ENCODE measurements at regions not wholly inside any gene's neighbourhood (a gene's known extent, or its start where the extent isn't known, plus 50 kb on each side); places are given as distances from the start of the nearest gene placed in this dataset.
A peak's percentile ranks its signal among the peaks of the same experiment; 100 is the strongest.

- no peaks in the 10 kb centered on the region for H3K36me3 Mint-ChIP-seq (ENCODE audit: insufficient read depth)
- no peak overlapping the region for H3K27ac Mint-ChIP-seq (ENCODE audit: low read depth)
- H3K9me3 Mint-ChIP-seq = no peaks in the 10 kb centered on the region
- no peak for DNase-seq (ENCODE audit: low spot score in 2 of 2)
- ATAC-seq (replicated peaks; ENCODE audit: extremely low read depth, poor library complexity, severe bottlenecking) = no peak
- H3K27me3 Mint-ChIP-seq = peaks cover 27% of the 10 kb centered on the region
- no peak overlapping the region for H3K4me3 Mint-ChIP-seq
- no peaks in the 10 kb centered on the region for H3K4me1 Mint-ChIP-seq
Measured at GRCh38 chr16:26658915-26659314, 407.8 kb upstream of the C16orf82 start.

- H3K36me3 Mint-ChIP-seq (ENCODE audit: insufficient read depth) = no peaks in the 10 kb centered on the region
- no peak overlapping the region for H3K4me3 Mint-ChIP-seq
- H3K9me3 Mint-ChIP-seq = no peaks in the 10 kb centered on the region
- H3K27me3 Mint-ChIP-seq = peaks cover 25% of the 10 kb centered on the region
- peaks cover 5% of the 10 kb centered on the region for H3K4me1 Mint-ChIP-seq
- no peak overlapping the region for H3K27ac Mint-ChIP-seq (ENCODE audit: low read depth)
- DNase-seq (ENCODE audit: low spot score in 2 of 2) (no peak), ATAC-seq (replicated peaks; ENCODE audit: extremely low read depth, poor library complexity, severe bottlenecking) (no peak)
Measured at GRCh38 chr16:26664086-26664485, 402.6 kb upstream of the C16orf82 start.

- no peaks in the 10 kb centered on the region for H3K36me3 Mint-ChIP-seq (ENCODE audit: insufficient read depth)
- DNase-seq (ENCODE audit: low spot score in 2 of 2) (no peak), ATAC-seq (replicated peaks; ENCODE audit: extremely low read depth, poor library complexity, severe bottlenecking) (no peak)
- H3K4me1 Mint-ChIP-seq = peaks cover 5% of the 10 kb centered on the region
- H3K27ac Mint-ChIP-seq (ENCODE audit: low read depth) = no peak overlapping the region
- H3K27me3 Mint-ChIP-seq = peaks cover 25% of the 10 kb centered on the region
- H3K9me3 Mint-ChIP-seq = no peaks in the 10 kb centered on the region
- H3K4me3 Mint-ChIP-seq = peak overlapping the region; percentile 16
Measured at GRCh38 chr16:26665166-26665939, 401.4 kb upstream of the C16orf82 start.

- Mint-ChIP-seq H3K4me1 (peaks cover 5% of the 10 kb centered on the region), H3K9me3 (no peaks in the 10 kb centered on the region), H3K27me3 (peaks cover 27% of the 10 kb centered on the region), H3K4me3 (no peak overlapping the region), H3K27ac (ENCODE audit: low read depth) (no peak overlapping the region), H3K36me3 (ENCODE audit: insufficient read depth) (no peaks in the 10 kb centered on the region)
- ATAC-seq (replicated peaks; ENCODE audit: extremely low read depth, poor library complexity, severe bottlenecking) = peak; percentile 40
- DNase-seq (ENCODE audit: low spot score in 2 of 2) = no peak
Measured at GRCh38 chr16:26666486-26666885, 400.2 kb upstream of the C16orf82 start.

GRCh38 chr16:26667307-26667706 is 399.4 kb upstream of the C16orf82 start:
- peaks cover 5% of the 10 kb centered on the region for H3K4me1 Mint-ChIP-seq
- ATAC-seq (replicated peaks; ENCODE audit: extremely low read depth, poor library complexity, severe bottlenecking) (no peak), DNase-seq (ENCODE audit: low spot score in 2 of 2) (no peak)
- H3K36me3 Mint-ChIP-seq (ENCODE audit: insufficient read depth) = no peaks in the 10 kb centered on the region
- H3K27ac Mint-ChIP-seq (ENCODE audit: low read depth) = no peak overlapping the region
- no peaks in the 10 kb centered on the region for H3K9me3 Mint-ChIP-seq
- H3K4me3 Mint-ChIP-seq = no peak overlapping the region
- peaks cover 35% of the 10 kb centered on the region for H3K27me3 Mint-ChIP-seq

- no peak overlapping the region for H3K27ac Mint-ChIP-seq (ENCODE audit: low read depth)
- H3K27me3 Mint-ChIP-seq = peaks cover 38% of the 10 kb centered on the region
- ATAC-seq (replicated peaks; ENCODE audit: extremely low read depth, poor library complexity, severe bottlenecking) = no peak
- no peaks in the 10 kb centered on the region for H3K36me3 Mint-ChIP-seq (ENCODE audit: insufficient read depth)
- H3K4me3 Mint-ChIP-seq = no peak overlapping the region
- no peak for DNase-seq (ENCODE audit: low spot score in 2 of 2)
- peaks cover 5% of the 10 kb centered on the region for H3K4me1 Mint-ChIP-seq
- H3K9me3 Mint-ChIP-seq = no peaks in the 10 kb centered on the region
Measured at GRCh38 chr16:26668026-26668425, 398.7 kb upstream of the C16orf82 start.

- Mint-ChIP-seq H3K27ac (ENCODE audit: low read depth) (no peak overlapping the region), H3K4me1 (no peaks in the 10 kb centered on the region), H3K4me3 (no peak overlapping the region), H3K9me3 (no peaks in the 10 kb centered on the region), H3K36me3 (ENCODE audit: insufficient read depth) (no peaks in the 10 kb centered on the region), H3K27me3 (peaks cover 28% of the 10 kb centered on the region)
- DNase-seq (ENCODE audit: low spot score in 2 of 2) (no peak), ATAC-seq (replicated peaks; ENCODE audit: extremely low read depth, poor library complexity, severe bottlenecking) (no peak)
Measured at GRCh38 chr16:26672206-26672605, 394.5 kb upstream of the C16orf82 start.

- no peak for ATAC-seq (replicated peaks; ENCODE audit: extremely low read depth, poor library complexity, severe bottlenecking)
- H3K27ac Mint-ChIP-seq (ENCODE audit: low read depth) = no peak overlapping the region
- DNase-seq (ENCODE audit: low spot score in 2 of 2) = no peak
- H3K27me3 Mint-ChIP-seq = peaks cover 36% of the 10 kb centered on the region
- no peaks in the 10 kb centered on the region for H3K36me3 Mint-ChIP-seq (ENCODE audit: insufficient read depth)
- no peak overlapping the region for H3K4me3 Mint-ChIP-seq
- no peaks in the 10 kb centered on the region for H3K9me3 Mint-ChIP-seq
- H3K4me1 Mint-ChIP-seq = no peaks in the 10 kb centered on the region
Measured at GRCh38 chr16:26673011-26673410, 393.7 kb upstream of the C16orf82 start.

GRCh38 chr16:26680671-26681070 is 386.1 kb upstream of the C16orf82 start:
- ATAC-seq (replicated peaks; ENCODE audit: extremely low read depth, poor library complexity, severe bottlenecking) (no peak), DNase-seq (ENCODE audit: low spot score in 2 of 2) (no peak)
- no peaks in the 10 kb centered on the region for H3K36me3 Mint-ChIP-seq (ENCODE audit: insufficient read depth)
- no peaks in the 10 kb centered on the region for H3K4me1 Mint-ChIP-seq
- no peak overlapping the region for H3K27ac Mint-ChIP-seq (ENCODE audit: low read depth)
- H3K4me3 Mint-ChIP-seq = no peak overlapping the region
- H3K27me3 Mint-ChIP-seq = peaks cover 9% of the 10 kb centered on the region
- H3K9me3 Mint-ChIP-seq = no peaks in the 10 kb centered on the region

GRCh38 chr16:26688105-26688504 is 378.6 kb upstream of the C16orf82 start:
- no peaks in the 10 kb centered on the region for H3K36me3 Mint-ChIP-seq (ENCODE audit: insufficient read depth)
- no peak for DNase-seq (ENCODE audit: low spot score in 2 of 2)
- no peak for ATAC-seq (replicated peaks; ENCODE audit: extremely low read depth, poor library complexity, severe bottlenecking)
- H3K27ac Mint-ChIP-seq (ENCODE audit: low read depth) = no peak overlapping the region
- peaks cover 40% of the 10 kb centered on the region for H3K27me3 Mint-ChIP-seq
- no peaks in the 10 kb centered on the region for H3K4me1 Mint-ChIP-seq
- H3K4me3 Mint-ChIP-seq = no peak overlapping the region
- no peaks in the 10 kb centered on the region for H3K9me3 Mint-ChIP-seq

- H3K9me3 Mint-ChIP-seq = no peaks in the 10 kb centered on the region
- no peaks in the 10 kb centered on the region for H3K36me3 Mint-ChIP-seq (ENCODE audit: insufficient read depth)
- H3K27ac Mint-ChIP-seq (ENCODE audit: low read depth) = no peak overlapping the region
- H3K4me1 Mint-ChIP-seq = no peaks in the 10 kb centered on the region
- H3K27me3 Mint-ChIP-seq = peaks cover 40% of the 10 kb centered on the region
- no peak for DNase-seq (ENCODE audit: low spot score in 2 of 2)
- H3K4me3 Mint-ChIP-seq = no peak overlapping the region
- no peak for ATAC-seq (replicated peaks; ENCODE audit: extremely low read depth, poor library complexity, severe bottlenecking)
Measured at GRCh38 chr16:26688699-26689098, 378.0 kb upstream of the C16orf82 start.

GRCh38 chr16:26692658-26693057 is 374.1 kb upstream of the C16orf82 start:
- peaks cover 42% of the 10 kb centered on the region for H3K27me3 Mint-ChIP-seq
- H3K4me1 Mint-ChIP-seq = no peaks in the 10 kb centered on the region
- H3K9me3 Mint-ChIP-seq = no peaks in the 10 kb centered on the region
- DNase-seq (ENCODE audit: low spot score in 2 of 2) (no peak), ATAC-seq (replicated peaks; ENCODE audit: extremely low read depth, poor library complexity, severe bottlenecking) (no peak)
- no peak overlapping the region for H3K27ac Mint-ChIP-seq (ENCODE audit: low read depth)
- no peak overlapping the region for H3K4me3 Mint-ChIP-seq
- no peaks in the 10 kb centered on the region for H3K36me3 Mint-ChIP-seq (ENCODE audit: insufficient read depth)

GRCh38 chr16:26697807-26698206 is 368.9 kb upstream of the C16orf82 start:
- Mint-ChIP-seq H3K4me3 (no peak overlapping the region), H3K36me3 (ENCODE audit: insufficient read depth) (no peaks in the 10 kb centered on the region), H3K4me1 (no peaks in the 10 kb centered on the region), H3K27ac (ENCODE audit: low read depth) (no peak overlapping the region), H3K27me3 (peaks cover 32% of the 10 kb centered on the region), H3K9me3 (peaks cover 5% of the 10 kb centered on the region)
- ATAC-seq (replicated peaks; ENCODE audit: extremely low read depth, poor library complexity, severe bottlenecking) (no peak), DNase-seq (ENCODE audit: low spot score in 2 of 2) (no peak)

All from central memory CD8-positive, alpha-beta T cell (primary cell).